KMS-11 (cell line): ENCODE measurements at regions not wholly inside any gene's neighbourhood (a gene's known extent, or its start where the extent isn't known, plus 50 kb on each side); places are given as distances from the start of the nearest gene placed in this dataset.

Experiments used
- H2AFZ ChIP-seq: fragments of 200-600 bp; sonication (generic); 2 replicates; pipeline ENCODE4 v1.6.1; 2016; ENCODE audit warnings: antibody characterized with exemption, mixed run types, low read depth
- H3K27ac ChIP-seq: fragments of 200-600 bp; sonication (generic); 2 replicates; pipeline ENCODE4 v1.6.1; 2016; ENCODE audit warnings: mild to moderate bottlenecking, mixed run types
- H3K27me3 ChIP-seq: fragments of 200-600 bp; sonication (generic); 2 replicates; pipeline ENCODE4 v1.6.1; 2017; ENCODE audit warnings: mild to moderate bottlenecking, low read depth, mixed run types, moderate library complexity; ENCODE audit not compliant: insufficient read depth
- H3K36me3 ChIP-seq: fragments of 200-600 bp; sonication (generic); 2 replicates; pipeline ENCODE4 v1.6.1; 2017; ENCODE audit warnings: mild to moderate bottlenecking, mixed run types; ENCODE audit not compliant: insufficient read depth
- H3K4me1 ChIP-seq: fragments of 200-600 bp; sonication (generic); 2 replicates; pipeline ENCODE4 v1.6.1; 2016; ENCODE audit warnings: mild to moderate bottlenecking, low read depth, mixed run types; ENCODE audit not compliant: poor library complexity, severe bottlenecking
- H3K4me2 ChIP-seq: fragments of 200-600 bp; sonication (generic); 2 replicates; pipeline ENCODE4 v1.7.0; 2016; ENCODE audit warnings: mild to moderate bottlenecking, mixed run types
- H3K4me3 ChIP-seq: fragments of 200-600 bp; sonication (generic); IDR thresholded peaks from 2 replicates; pipeline ENCODE4 v1.6.1; 2017; ENCODE audit warnings: low read depth, low read length, mixed read lengths; ENCODE audit not compliant: insufficient read depth
- H3K79me2 ChIP-seq: fragments of 200-600 bp; sonication (generic); 2 replicates; pipeline ENCODE4 v1.6.1; 2016; ENCODE audit warnings: low read depth, mixed run types; ENCODE audit not compliant: insufficient read depth
- H3K9ac ChIP-seq: fragments of 200-600 bp; sonication (generic); 2 replicates; pipeline ENCODE4 v1.6.1; 2016; ENCODE audit warnings: mild to moderate bottlenecking, mixed run types
- H4K20me1 ChIP-seq: fragments of 200-600 bp; sonication (generic); 2 replicates; pipeline ENCODE4 v1.6.1; 2016; ENCODE audit warnings: mild to moderate bottlenecking, mixed run types; ENCODE audit not compliant: insufficient read depth
- TF ChIP-seq, protein P1 (sequence below): fragments of 200-600 bp; sonication (generic); conservative IDR thresholded peaks from 2 replicates; pipeline ENCODE4 v1.6.1; 2017; ENCODE audit warnings: low read depth, mild to moderate bottlenecking, antibody characterized with exemption, low read length, moderate library complexity, mixed read lengths

- Histone ChIP-seq H4K20me1 (no peaks in the 10 kb centered on the region), H3K27ac (no peak overlapping the region), H3K27me3 (no peaks in the 10 kb centered on the region), H3K36me3 (no peaks in the 10 kb centered on the region), H3K79me2 (no peaks in the 10 kb centered on the region), H3K4me3 (no peak overlapping the region), H2AFZ (no peak overlapping the region), H3K9ac (no peak overlapping the region), H3K4me1 (peaks cover 13% of the 10 kb centered on the region), H3K4me2 (no peak overlapping the region)
- TF ChIP-seq, protein P1, sequence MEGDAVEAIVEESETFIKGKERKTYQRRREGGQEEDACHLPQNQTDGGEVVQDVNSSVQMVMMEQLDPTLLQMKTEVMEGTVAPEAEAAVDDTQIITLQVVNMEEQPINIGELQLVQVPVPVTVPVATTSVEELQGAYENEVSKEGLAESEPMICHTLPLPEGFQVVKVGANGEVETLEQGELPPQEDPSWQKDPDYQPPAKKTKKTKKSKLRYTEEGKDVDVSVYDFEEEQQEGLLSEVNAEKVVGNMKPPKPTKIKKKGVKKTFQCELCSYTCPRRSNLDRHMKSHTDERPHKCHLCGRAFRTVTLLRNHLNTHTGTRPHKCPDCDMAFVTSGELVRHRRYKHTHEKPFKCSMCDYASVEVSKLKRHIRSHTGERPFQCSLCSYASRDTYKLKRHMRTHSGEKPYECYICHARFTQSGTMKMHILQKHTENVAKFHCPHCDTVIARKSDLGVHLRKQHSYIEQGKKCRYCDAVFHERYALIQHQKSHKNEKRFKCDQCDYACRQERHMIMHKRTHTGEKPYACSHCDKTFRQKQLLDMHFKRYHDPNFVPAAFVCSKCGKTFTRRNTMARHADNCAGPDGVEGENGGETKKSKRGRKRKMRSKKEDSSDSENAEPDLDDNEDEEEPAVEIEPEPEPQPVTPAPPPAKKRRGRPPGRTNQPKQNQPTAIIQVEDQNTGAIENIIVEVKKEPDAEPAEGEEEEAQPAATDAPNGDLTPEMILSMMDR, result no peak
These were observed 264.0 kb upstream of the PLEKHG7 start for GRCh38 chr12:92438641-92439419.

GRCh38 chr12:92437452-92437851 lies 265.3 kb upstream of the PLEKHG7 start:
- no peaks in the 10 kb centered on the region for H3K36me3 ChIP-seq
- H3K4me1 ChIP-seq, result peaks cover 27% of the 10 kb centered on the region
- no peak overlapping the region for H3K9ac ChIP-seq
- H2AFZ ChIP-seq, result no peak overlapping the region
- H3K4me3 ChIP-seq, result no peak overlapping the region
- no peaks in the 10 kb centered on the region for H3K79me2 ChIP-seq
- TF ChIP-seq, protein P1, result no peak
- no peaks in the 10 kb centered on the region for H4K20me1 ChIP-seq
- H3K27ac ChIP-seq, result no peak overlapping the region
- no peaks in the 10 kb centered on the region for H3K27me3 ChIP-seq
- peak overlapping the region; percentile 33; the same call in 1 of the 2 replicates for H3K4me2 ChIP-seq

DNA sequence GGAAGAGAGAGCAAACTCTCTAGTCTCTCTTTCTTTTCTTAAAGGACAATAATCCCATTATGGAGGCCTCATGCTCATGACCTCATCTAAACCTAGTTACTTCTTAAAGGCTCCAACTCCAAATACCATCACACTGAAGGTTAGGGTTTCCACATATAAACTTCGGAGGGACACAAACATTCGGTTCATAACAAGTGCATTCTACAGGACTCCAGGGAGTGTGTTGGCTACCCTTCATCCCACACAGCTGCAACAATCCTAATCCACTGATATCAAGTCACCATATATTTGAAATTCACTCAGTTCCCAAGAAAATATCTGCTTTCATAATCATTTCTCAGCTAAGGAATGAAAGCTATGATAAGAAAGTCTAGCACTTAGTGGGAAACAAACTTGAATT lies 265.9 kb upstream of the PLEKHG7 start:
- Histone ChIP-seq H3K27me3 (no peaks in the 10 kb centered on the region), H3K4me3 (no peak overlapping the region), H2AFZ (no peak overlapping the region), H3K9ac (no peak overlapping the region), H3K36me3 (no peaks in the 10 kb centered on the region), H3K27ac (no peak overlapping the region), H4K20me1 (no peaks in the 10 kb centered on the region), H3K4me1 (peaks cover 33% of the 10 kb centered on the region), H3K4me2 (no peak overlapping the region), H3K79me2 (no peaks in the 10 kb centered on the region)
- TF ChIP-seq, protein P1, result no peak

GRCh38 chr12:92434607-92435025 lies 268.2 kb upstream of the PLEKHG7 start:
- no peaks in the 10 kb centered on the region for H4K20me1 ChIP-seq
- TF ChIP-seq, protein P1, result no peak
- H3K4me1 ChIP-seq, result peaks cover 39% of the 10 kb centered on the region
- H3K4me2 ChIP-seq, result no peak overlapping the region
- no peak overlapping the region for H3K27ac ChIP-seq
- no peak overlapping the region for H2AFZ ChIP-seq
- H3K4me3 ChIP-seq, result no peak overlapping the region
- no peaks in the 10 kb centered on the region for H3K36me3 ChIP-seq
- no peak overlapping the region for H3K9ac ChIP-seq
- no peaks in the 10 kb centered on the region for H3K27me3 ChIP-seq
- H3K79me2 ChIP-seq, result no peaks in the 10 kb centered on the region
